WTC11 (cell line): ENCODE measurements at regions not wholly inside any gene's neighbourhood (a gene's known extent, or its start where the extent isn't known, plus 50 kb on each side); places are given as distances from the start of the nearest gene placed in this dataset.

Experiments used
- ATAC-seq: fragments of 200-7000 bp; cut with Tn5 transposase; 2 replicates; pipeline ENCODE4 v1.10.0; 2021; ENCODE audit warnings: mild to moderate bottlenecking, moderate library complexity
- CTCF ChIA-PET: fragments of 300-600 bp; sonication (Branson Sonifier 250); formaldehyde crosslinking; loops from one replicate; lab custom pipeline; 2021; ENCODE audit warnings: antibody characterized with exemption; lab: Charles Lee
- POLR2A ChIA-PET: fragments of 350-600 bp; sonication (Branson Sonifier 250); formaldehyde crosslinking; loops from one replicate; lab custom pipeline; 2021; ENCODE audit warnings: antibody characterized with exemption; lab: Charles Lee
- DNase-seq: peaks from one replicate; pipeline ENCODE4 v3.0.0; 2021; ENCODE audit warnings: low spot score
- H3K27ac Mint-ChIP-seq: 2 replicates; pipeline ENCODE4 v1.8.0; 2021; ENCODE audit warnings: mixed read lengths
- H3K27me3 Mint-ChIP-seq: 2 replicates; pipeline ENCODE4 v1.8.0; 2021; ENCODE audit warnings: low read depth, mild to moderate bottlenecking, moderate library complexity, mixed read lengths
- H3K36me3 Mint-ChIP-seq: 2 replicates; pipeline ENCODE4 v1.8.0; 2021; ENCODE audit warnings: mixed read lengths
- H3K4me1 Mint-ChIP-seq: 2 replicates; pipeline ENCODE4 v1.8.0; 2022; ENCODE audit warnings: mixed read lengths
- H3K4me3 Mint-ChIP-seq: 2 replicates; pipeline ENCODE4 v1.8.0; 2021; ENCODE audit warnings: mild to moderate bottlenecking, moderate library complexity, mixed read lengths
- H3K9me3 Mint-ChIP-seq: 2 replicates; pipeline ENCODE4 v1.8.0; 2021; ENCODE audit warnings: mixed read lengths
- CREB1 ChIP-seq: sonication (generic); formaldehyde crosslinking; IDR thresholded peaks from 2 replicates; pipeline ENCODE4 v1.8.0; 2023; ENCODE audit warnings: mild to moderate bottlenecking, missing genetic modification reagents
- ELF4 ChIP-seq: sonication (generic); formaldehyde crosslinking; IDR thresholded peaks from 2 replicates; pipeline ENCODE4 v1.8.1; 2022; ENCODE audit warnings: low read depth, mild to moderate bottlenecking, moderate library complexity, missing genetic modification reagents
- FOXK1 ChIP-seq: sonication (generic); formaldehyde crosslinking; IDR thresholded peaks from 2 replicates; pipeline ENCODE4 v1.8.0; 2022; ENCODE audit warnings: mild to moderate bottlenecking, moderate library complexity, missing genetic modification reagents
- FOXP4 ChIP-seq: sonication (generic); formaldehyde crosslinking; IDR thresholded peaks from 2 replicates; pipeline ENCODE4 v1.8.0; 2022; ENCODE audit warnings: mild to moderate bottlenecking, missing genetic modification reagents
- GRHL2 ChIP-seq: fragments of 250-450 bp; sonication (Bioruptor Pico); IDR thresholded peaks from 2 replicates; pipeline ENCODE4 v1.8.0; 2022; ENCODE audit warnings: mild to moderate bottlenecking, moderate library complexity; ENCODE audit not compliant: insufficient replicate concordance, severe bottlenecking
- HMGA2 ChIP-seq: fragments of 250-450 bp; sonication (Bioruptor Pico); IDR thresholded peaks from 2 replicates; pipeline ENCODE4 v1.4.0; 2021; ENCODE audit warnings: mild to moderate bottlenecking, moderate library complexity
- NFATC4 ChIP-seq: fragments of 250-450 bp; sonication (Bioruptor Pico); IDR thresholded peaks from 2 replicates; pipeline ENCODE4 v1.9.0; 2021; ENCODE audit warnings: mild to moderate bottlenecking
- NR1H2 ChIP-seq: sonication (generic); formaldehyde crosslinking; IDR thresholded peaks from 2 replicates; pipeline ENCODE4 v1.9.0; 2021; ENCODE audit warnings: mild to moderate bottlenecking, moderate library complexity, missing genetic modification reagents
- NR2C2 ChIP-seq: sonication (generic); formaldehyde crosslinking; IDR thresholded peaks from 2 replicates; pipeline ENCODE4 v1.8.0; 2022; ENCODE audit warnings: mild to moderate bottlenecking, missing genetic modification reagents
- OVOL2 ChIP-seq: fragments of 250-450 bp; sonication (Bioruptor Pico); IDR thresholded peaks from 2 replicates; pipeline ENCODE4 v1.9.0; 2021; ENCODE audit warnings: mild to moderate bottlenecking, borderline replicate concordance
- PRDM15 ChIP-seq: sonication (generic); formaldehyde crosslinking; IDR thresholded peaks from 2 replicates; pipeline ENCODE4 v1.8.0; 2022; ENCODE audit warnings: missing genetic modification reagents
- RELA ChIP-seq: sonication (generic); formaldehyde crosslinking; IDR thresholded peaks from 2 replicates; pipeline ENCODE4 v1.8.1; 2022; ENCODE audit warnings: missing genetic modification reagents, mild to moderate bottlenecking, borderline replicate concordance
- SMAD3 ChIP-seq: sonication (generic); formaldehyde crosslinking; IDR thresholded peaks from 2 replicates; pipeline ENCODE4 v1.8.0; 2022; ENCODE audit warnings: missing genetic modification reagents, mild to moderate bottlenecking, borderline replicate concordance
- SMAD4 ChIP-seq: sonication (generic); formaldehyde crosslinking; IDR thresholded peaks from 2 replicates; pipeline ENCODE4 v1.8.0; 2022; ENCODE audit warnings: mild to moderate bottlenecking, missing genetic modification reagents
- SP1 ChIP-seq: sonication (generic); formaldehyde crosslinking; conservative IDR thresholded peaks from 2 replicates; pipeline ENCODE4 v1.8.1; 2022; ENCODE audit warnings: missing genetic modification reagents
- TCF7 ChIP-seq: sonication (generic); formaldehyde crosslinking; IDR thresholded peaks from 2 replicates; pipeline ENCODE4 v1.8.0; 2022; ENCODE audit warnings: mild to moderate bottlenecking, low read depth, missing genetic modification reagents, moderate library complexity
- ZBTB21 ChIP-seq: sonication (generic); formaldehyde crosslinking; IDR thresholded peaks from 2 replicates; pipeline ENCODE4 v1.8.1; 2023; ENCODE audit warnings: mild to moderate bottlenecking, missing genetic modification reagents, borderline replicate concordance
- ZNF121 ChIP-seq: sonication (generic); formaldehyde crosslinking; IDR thresholded peaks from 2 replicates; pipeline ENCODE4 v1.8.0; 2023; ENCODE audit warnings: missing genetic modification reagents
- ZNF219 ChIP-seq: sonication (generic); formaldehyde crosslinking; IDR thresholded peaks from 2 replicates; pipeline ENCODE4 v1.8.0; 2023; ENCODE audit warnings: missing genetic modification reagents, mild to moderate bottlenecking, borderline replicate concordance
- ZNF317 ChIP-seq: sonication (generic); formaldehyde crosslinking; IDR thresholded peaks from 2 replicates; pipeline ENCODE4 v1.8.1; 2023; ENCODE audit warnings: low read depth, mild to moderate bottlenecking, moderate library complexity, missing genetic modification reagents, borderline replicate concordance
- TF ChIP-seq, protein P1 (sequence below): sonication (generic); formaldehyde crosslinking; IDR thresholded peaks from 2 replicates; pipeline ENCODE4 v1.8.1; 2023; ENCODE audit warnings: mild to moderate bottlenecking, moderate library complexity, missing genetic modification reagents
- TF ChIP-seq, protein P2 (sequence below): sonication (generic); formaldehyde crosslinking; IDR thresholded peaks from 2 replicates; pipeline ENCODE4 v1.8.0; 2023; ENCODE audit warnings: missing genetic modification reagents
- TF ChIP-seq, protein P3 (sequence below): sonication (generic); formaldehyde crosslinking; IDR thresholded peaks from 2 replicates; pipeline ENCODE4 v1.8.1; 2022; ENCODE audit warnings: low read depth, mild to moderate bottlenecking, moderate library complexity, missing genetic modification reagents, borderline replicate concordance
- TF ChIP-seq, protein P4 (sequence below): sonication (generic); formaldehyde crosslinking; IDR thresholded peaks from 2 replicates; pipeline ENCODE4 v1.8.0; 2022; ENCODE audit warnings: mild to moderate bottlenecking, missing genetic modification reagents

DNA sequence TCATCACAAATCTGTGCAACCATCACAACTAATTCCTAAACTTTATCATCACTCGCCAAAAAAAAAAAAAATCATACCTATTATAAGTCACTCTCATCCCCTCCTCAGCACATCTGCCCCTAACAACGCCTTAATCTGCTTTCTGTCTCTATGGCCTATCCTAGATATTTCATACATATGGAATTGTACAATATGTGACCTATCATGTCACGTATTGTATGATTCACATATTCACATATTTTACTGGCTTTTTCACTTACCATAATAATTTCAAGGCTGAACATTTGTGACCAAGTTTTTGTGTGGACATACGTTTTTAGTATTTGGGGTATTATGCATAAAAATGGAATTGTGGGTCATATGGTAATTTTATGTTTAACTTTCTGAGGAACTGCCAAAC lies 400.7 kb downstream of the DAD1 start (continued):
- no peak for TF ChIP-seq FOXP4 (CRISPR knock-in tag)
- TF ChIP-seq RELA = no peak
- no peak for TF ChIP-seq SMAD3 (CRISPR knock-in tag)
- no peak for TF ChIP-seq ELF4
- TF ChIP-seq ZBTB21 = no peak
- no peak for TF ChIP-seq OVOL2 (CRISPR knock-in tag)
- TF ChIP-seq, protein P1, sequence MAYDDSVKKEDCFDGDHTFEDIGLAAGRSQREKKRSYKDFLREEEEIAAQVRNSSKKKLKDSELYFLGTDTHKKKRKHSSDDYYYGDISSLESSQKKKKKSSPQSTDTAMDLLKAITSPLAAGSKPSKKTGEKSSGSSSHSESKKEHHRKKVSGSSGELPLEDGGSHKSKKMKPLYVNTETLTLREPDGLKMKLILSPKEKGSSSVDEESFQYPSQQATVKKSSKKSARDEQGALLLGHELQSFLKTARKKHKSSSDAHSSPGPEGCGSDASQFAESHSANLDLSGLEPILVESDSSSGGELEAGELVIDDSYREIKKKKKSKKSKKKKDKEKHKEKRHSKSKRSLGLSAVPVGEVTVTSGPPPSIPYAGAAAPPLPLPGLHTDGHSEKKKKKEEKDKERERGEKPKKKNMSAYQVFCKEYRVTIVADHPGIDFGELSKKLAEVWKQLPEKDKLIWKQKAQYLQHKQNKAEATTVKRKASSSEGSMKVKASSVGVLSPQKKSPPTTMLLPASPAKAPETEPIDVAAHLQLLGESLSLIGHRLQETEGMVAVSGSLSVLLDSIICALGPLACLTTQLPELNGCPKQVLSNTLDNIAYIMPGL (CRISPR knock-in tag) = no peak
- TF ChIP-seq, all 79 proteins: peak for 0

- ATAC-seq (no peak), DNase-seq (no peak)
- Mint-ChIP-seq H3K36me3 (no peaks in the 10 kb centered on the region), H3K27me3 (no peaks in the 10 kb centered on the region), H3K9me3 (no peaks in the 10 kb centered on the region), H3K27ac (no peak overlapping the region), H3K4me3 (no peak overlapping the region), H3K4me1 (no peaks in the 10 kb centered on the region)
- TF ChIP-seq, protein P1 (CRISPR knock-in tag) = no peak
- TF ChIP-seq HMGA2 (CRISPR knock-in tag) (no peak), ZNF121 (CRISPR knock-in tag) (no peak), NR1H2 (CRISPR knock-in tag) (no peak), NR2C2 (CRISPR knock-in tag) (no peak), TCF7 (CRISPR knock-in tag) (no peak), ZNF317 (CRISPR knock-in tag) (no peak), GRHL2 (CRISPR knock-in tag) (no peak), ZNF219 (CRISPR knock-in tag) (no peak), RELA (no peak), SMAD4 (no peak), CREB1 (CRISPR knock-in tag) (no peak), NFATC4 (CRISPR knock-in tag) (no peak), PRDM15 (CRISPR knock-in tag) (no peak), SP1 (CRISPR knock-in tag) (no peak), FOXK1 (CRISPR knock-in tag) (no peak)
- TF ChIP-seq, protein P2, sequence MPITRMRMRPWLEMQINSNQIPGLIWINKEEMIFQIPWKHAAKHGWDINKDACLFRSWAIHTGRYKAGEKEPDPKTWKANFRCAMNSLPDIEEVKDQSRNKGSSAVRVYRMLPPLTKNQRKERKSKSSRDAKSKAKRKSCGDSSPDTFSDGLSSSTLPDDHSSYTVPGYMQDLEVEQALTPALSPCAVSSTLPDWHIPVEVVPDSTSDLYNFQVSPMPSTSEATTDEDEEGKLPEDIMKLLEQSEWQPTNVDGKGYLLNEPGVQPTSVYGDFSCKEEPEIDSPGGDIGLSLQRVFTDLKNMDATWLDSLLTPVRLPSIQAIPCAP (CRISPR knock-in tag) = no peak
- TF ChIP-seq, protein P3, sequence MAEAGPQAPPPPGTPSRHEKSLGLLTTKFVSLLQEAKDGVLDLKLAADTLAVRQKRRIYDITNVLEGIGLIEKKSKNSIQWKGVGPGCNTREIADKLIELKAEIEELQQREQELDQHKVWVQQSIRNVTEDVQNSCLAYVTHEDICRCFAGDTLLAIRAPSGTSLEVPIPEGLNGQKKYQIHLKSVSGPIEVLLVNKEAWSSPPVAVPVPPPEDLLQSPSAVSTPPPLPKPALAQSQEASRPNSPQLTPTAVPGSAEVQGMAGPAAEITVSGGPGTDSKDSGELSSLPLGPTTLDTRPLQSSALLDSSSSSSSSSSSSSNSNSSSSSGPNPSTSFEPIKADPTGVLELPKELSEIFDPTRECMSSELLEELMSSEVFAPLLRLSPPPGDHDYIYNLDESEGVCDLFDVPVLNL (CRISPR knock-in tag) = no peak
- TF ChIP-seq, protein P4, sequence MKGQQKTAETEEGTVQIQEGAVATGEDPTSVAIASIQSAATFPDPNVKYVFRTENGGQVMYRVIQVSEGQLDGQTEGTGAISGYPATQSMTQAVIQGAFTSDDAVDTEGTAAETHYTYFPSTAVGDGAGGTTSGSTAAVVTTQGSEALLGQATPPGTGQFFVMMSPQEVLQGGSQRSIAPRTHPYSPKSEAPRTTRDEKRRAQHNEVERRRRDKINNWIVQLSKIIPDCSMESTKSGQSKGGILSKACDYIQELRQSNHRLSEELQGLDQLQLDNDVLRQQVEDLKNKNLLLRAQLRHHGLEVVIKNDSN = no peak
- ChIA-PET CTCF (interaction anchor here (1.1 to 1.7 kb wide), 5 partner anchors 16 to 63 kb away, joined by 3 to 21 read pairs (median 4); no protein-coding TSS in a partner anchor), POLR2A (no interaction called here)
These were observed 403.2 kb downstream of the DAD1 start for GRCh38 chr14:22185789-22186188.
